ENCODE measurements at regions not wholly inside any gene's neighbourhood (a gene's known extent, or its start where the extent isn't known, plus 50 kb on each side); places are given as distances from the start of the nearest gene placed in this dataset.
"Not testable (repeated sequence)": the region's sequence is repeated elsewhere in the genome, so short reads cannot be mapped to it uniquely, and the experiment has no call there.

DNA sequence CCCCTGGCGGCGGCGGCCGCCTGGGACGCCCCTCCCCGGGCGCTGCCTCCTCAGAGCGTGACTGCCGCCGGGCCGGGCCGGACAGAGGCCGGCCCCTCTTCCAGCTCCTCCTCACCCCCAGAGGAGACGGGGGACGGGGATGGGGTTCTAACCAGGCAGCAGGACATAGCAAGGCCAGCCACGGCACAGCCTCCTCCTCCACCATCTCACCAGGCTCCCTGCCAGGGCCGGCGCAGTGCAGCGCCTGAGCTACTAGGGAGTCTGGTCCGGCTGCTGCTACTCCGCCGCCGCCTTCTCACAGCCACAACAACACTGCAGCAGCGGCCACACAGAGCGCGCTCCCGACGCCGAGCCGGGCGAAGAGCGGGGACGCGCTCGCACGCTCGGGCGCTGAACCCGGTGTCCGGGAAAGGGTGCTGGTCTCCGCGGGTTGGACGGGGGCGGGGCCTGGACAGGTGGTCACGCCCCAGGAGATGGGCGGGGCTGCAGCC is 112.3 kb downstream of the POTEC start:
- BruUV-seq (replicated peaks); H3K4me2 ChIP-seq (ENCODE audit: control insufficient read depth, insufficient read depth); RAD21 ChIA-PET (ENCODE audit: unreplicated experiment); H3K27ac ChIP-seq (ENCODE audit: control insufficient read depth, insufficient read depth); H3K4me3 ChIP-seq; H3K9ac ChIP-seq (ENCODE audit: control insufficient read depth, insufficient read depth, low read length); H3K9me3 ChIP-seq (replicated peaks; ENCODE audit: control insufficient read depth, insufficient read depth, low read length); H3K36me3 ChIP-seq (ENCODE audit: control insufficient read depth in 2 of 2, insufficient read depth in 2 of 2, low read length in 1 of 2); H3K4me1 ChIP-seq (ENCODE audit: control insufficient read depth, insufficient read depth, low read length); CTCF ChIA-PET; SMC1A ChIA-PET (ENCODE audit: uncharacterized antibody, unreplicated experiment); in situ Hi-C loops (cut with MboI); H4K20me1 ChIP-seq (ENCODE audit: control insufficient read depth, insufficient read depth); H3K79me2 ChIP-seq (ENCODE audit: control insufficient read depth, insufficient read depth, low read length); POLR2A ChIA-PET; FAIRE-seq; ATAC-seq; H2AFZ ChIP-seq (ENCODE audit: control insufficient read depth, low read depth, low read length); DNase-seq (ENCODE audit: low read depth, low spot score); H3K27me3 ChIP-seq (replicated peaks in 1 of 2; ENCODE audit: control insufficient read depth in 2 of 2, insufficient read depth in 2 of 2, low read length in 1 of 2); intact Hi-C loops (cut with micrococcal nuclease; ENCODE audit: unreplicated experiment): not testable (repeated sequence)
- 41% methylated on average over 35 of the region's 46 CpGs for WGBS (ENCODE audit: insufficient coverage, insufficient replicate concordance, low lambda C conversion rate, missing lambda C conversion rate)

DNA sequence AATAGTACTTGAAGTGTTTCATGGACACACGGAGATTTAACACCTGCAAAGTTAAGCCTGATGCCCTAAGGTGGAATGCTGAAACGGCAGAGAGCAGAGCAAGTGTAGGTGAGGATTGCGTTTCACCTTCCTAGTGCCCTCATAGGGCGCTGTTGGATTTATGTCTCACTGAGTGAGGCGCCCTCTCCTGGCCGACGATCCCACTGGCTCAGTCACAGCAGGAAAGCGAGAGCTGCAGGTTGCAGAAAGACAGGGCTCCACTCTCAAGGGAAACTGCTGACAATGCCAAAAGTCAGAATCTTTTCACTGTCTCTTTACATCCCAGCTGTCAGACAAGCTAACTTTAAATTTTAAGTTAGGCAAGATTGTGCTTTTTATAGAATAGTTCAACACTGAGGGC is 127.6 kb downstream of the POTEC start:
- intact Hi-C loops (cut with micrococcal nuclease; ENCODE audit: unreplicated experiment) = not testable (repeated sequence)

DNA sequence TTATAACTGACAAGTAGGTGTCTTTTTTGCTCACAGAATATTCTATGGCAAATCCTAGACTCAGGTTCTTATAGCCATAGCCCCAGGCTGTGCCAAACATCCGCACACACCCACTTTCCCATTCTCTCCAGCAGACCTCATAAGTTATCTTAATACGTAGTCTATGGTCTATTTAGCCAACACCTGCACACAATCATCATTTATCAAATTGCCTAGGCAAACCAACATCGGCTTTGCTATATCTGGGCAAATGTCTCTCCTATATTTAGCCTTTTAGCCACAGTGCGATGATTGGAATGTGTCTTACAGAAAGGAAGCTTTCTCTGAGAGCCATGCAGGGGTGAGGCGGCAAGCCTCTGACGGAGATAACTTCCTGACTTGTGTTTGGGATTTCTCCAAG is 128.0 kb downstream of the POTEC start:
- SMC1A ChIA-PET (ENCODE audit: uncharacterized antibody, unreplicated experiment); H3K9me3 ChIP-seq (replicated peaks; ENCODE audit: control insufficient read depth, insufficient read depth, low read length); H3K79me2 ChIP-seq (ENCODE audit: control insufficient read depth, insufficient read depth, low read length); intact Hi-C loops (cut with micrococcal nuclease; ENCODE audit: unreplicated experiment); H3K9ac ChIP-seq (ENCODE audit: control insufficient read depth, insufficient read depth, low read length); BruUV-seq (replicated peaks); FAIRE-seq; ATAC-seq; H3K4me3 ChIP-seq; H3K27me3 ChIP-seq (replicated peaks in 1 of 2; ENCODE audit: control insufficient read depth in 2 of 2, insufficient read depth in 2 of 2, low read length in 1 of 2); H3K36me3 ChIP-seq (ENCODE audit: control insufficient read depth in 2 of 2, insufficient read depth in 2 of 2, low read length in 1 of 2); H4K20me1 ChIP-seq (ENCODE audit: control insufficient read depth, insufficient read depth); H2AFZ ChIP-seq (ENCODE audit: control insufficient read depth, low read depth, low read length); in situ Hi-C loops (cut with MboI); H3K4me2 ChIP-seq (ENCODE audit: control insufficient read depth, insufficient read depth); RAD21 ChIA-PET (ENCODE audit: unreplicated experiment); H3K27ac ChIP-seq (ENCODE audit: control insufficient read depth, insufficient read depth); DNase-seq (ENCODE audit: low read depth, low spot score); H3K4me1 ChIP-seq (ENCODE audit: control insufficient read depth, insufficient read depth, low read length); POLR2A ChIA-PET: not testable (repeated sequence)
- CTCF ChIA-PET = interaction anchor here (0.7 kb wide), 1 partner anchor 235 kb away, joined by 4 read pairs; no protein-coding TSS in a partner anchor
- WGBS (ENCODE audit: insufficient coverage, insufficient replicate concordance, low lambda C conversion rate, missing lambda C conversion rate) = 18% methylated on average over 6 of the region's 6 CpGs

More for the DNA sequence above, 127.6 kb downstream of the POTEC start:
- H3K4me3 ChIP-seq; RAD21 ChIA-PET (ENCODE audit: unreplicated experiment); H3K4me2 ChIP-seq (ENCODE audit: control insufficient read depth, insufficient read depth); DNase-seq (ENCODE audit: low read depth, low spot score); H3K27ac ChIP-seq (ENCODE audit: control insufficient read depth, insufficient read depth); ATAC-seq; FAIRE-seq; H3K4me1 ChIP-seq (ENCODE audit: control insufficient read depth, insufficient read depth, low read length); H2AFZ ChIP-seq (ENCODE audit: control insufficient read depth, low read depth, low read length); BruUV-seq (replicated peaks); H3K9ac ChIP-seq (ENCODE audit: control insufficient read depth, insufficient read depth, low read length); H3K36me3 ChIP-seq (ENCODE audit: control insufficient read depth in 2 of 2, insufficient read depth in 2 of 2, low read length in 1 of 2); H4K20me1 ChIP-seq (ENCODE audit: control insufficient read depth, insufficient read depth); H3K27me3 ChIP-seq (replicated peaks in 1 of 2; ENCODE audit: control insufficient read depth in 2 of 2, insufficient read depth in 2 of 2, low read length in 1 of 2); in situ Hi-C loops (cut with MboI); POLR2A ChIA-PET; H3K9me3 ChIP-seq (replicated peaks; ENCODE audit: control insufficient read depth, insufficient read depth, low read length); H3K79me2 ChIP-seq (ENCODE audit: control insufficient read depth, insufficient read depth, low read length); SMC1A ChIA-PET (ENCODE audit: uncharacterized antibody, unreplicated experiment): not testable (repeated sequence)
- CTCF ChIA-PET = interaction anchor here (0.7 to 1.1 kb wide), 2 partner anchors 235 to 592 kb away, joined by 3 to 4 read pairs; partner anchors contain the start of gene MC5R
- 6% methylated on average over 8 of the region's 8 CpGs for WGBS (ENCODE audit: insufficient coverage, insufficient replicate concordance, low lambda C conversion rate, missing lambda C conversion rate)
- TF ChIP-seq, protein P1, sequence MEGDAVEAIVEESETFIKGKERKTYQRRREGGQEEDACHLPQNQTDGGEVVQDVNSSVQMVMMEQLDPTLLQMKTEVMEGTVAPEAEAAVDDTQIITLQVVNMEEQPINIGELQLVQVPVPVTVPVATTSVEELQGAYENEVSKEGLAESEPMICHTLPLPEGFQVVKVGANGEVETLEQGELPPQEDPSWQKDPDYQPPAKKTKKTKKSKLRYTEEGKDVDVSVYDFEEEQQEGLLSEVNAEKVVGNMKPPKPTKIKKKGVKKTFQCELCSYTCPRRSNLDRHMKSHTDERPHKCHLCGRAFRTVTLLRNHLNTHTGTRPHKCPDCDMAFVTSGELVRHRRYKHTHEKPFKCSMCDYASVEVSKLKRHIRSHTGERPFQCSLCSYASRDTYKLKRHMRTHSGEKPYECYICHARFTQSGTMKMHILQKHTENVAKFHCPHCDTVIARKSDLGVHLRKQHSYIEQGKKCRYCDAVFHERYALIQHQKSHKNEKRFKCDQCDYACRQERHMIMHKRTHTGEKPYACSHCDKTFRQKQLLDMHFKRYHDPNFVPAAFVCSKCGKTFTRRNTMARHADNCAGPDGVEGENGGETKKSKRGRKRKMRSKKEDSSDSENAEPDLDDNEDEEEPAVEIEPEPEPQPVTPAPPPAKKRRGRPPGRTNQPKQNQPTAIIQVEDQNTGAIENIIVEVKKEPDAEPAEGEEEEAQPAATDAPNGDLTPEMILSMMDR (IDR thresholded peaks at IDR 0.05 in 2 of 3, conservative IDR thresholded peaks at IDR 0.05 in 1 of 3; ENCODE audit: control insufficient read depth in 2 of 3, extremely low read depth in 1 of 3, insufficient read depth in 1 of 3, low read depth in 3 of 3, low read length in 3 of 3) = peak in 2 of 3 experiments; percentile 18 to 27; a peak in 1 of 6 replicates
